GM12865 (cell line): ENCODE measurements at regions not wholly inside any gene's neighbourhood (a gene's known extent, or its start where the extent isn't known, plus 50 kb on each side); places are given as distances from the start of the nearest gene placed in this dataset.

ENCODE experiments used
- DNase-seq: peaks from one replicate; pipeline ENCODE4 v3.0.0; 2010; ENCODE audit warnings: low read depth
- H3K4me3 ChIP-seq: 2 replicates; pipeline ENCODE4 v1.5.1; 2011; ENCODE audit warnings: mild to moderate bottlenecking, low read depth, low read length, control low read depth
- CTCF ChIP-seq: IDR thresholded peaks from 2 replicates; pipeline ENCODE4 v1.5.1; 2011; ENCODE audit warnings: low read length, control low read depth, low read depth, inconsistent platforms; ENCODE audit not compliant: insufficient read depth; ENCODE audit errors: missing control alignments

DNA sequence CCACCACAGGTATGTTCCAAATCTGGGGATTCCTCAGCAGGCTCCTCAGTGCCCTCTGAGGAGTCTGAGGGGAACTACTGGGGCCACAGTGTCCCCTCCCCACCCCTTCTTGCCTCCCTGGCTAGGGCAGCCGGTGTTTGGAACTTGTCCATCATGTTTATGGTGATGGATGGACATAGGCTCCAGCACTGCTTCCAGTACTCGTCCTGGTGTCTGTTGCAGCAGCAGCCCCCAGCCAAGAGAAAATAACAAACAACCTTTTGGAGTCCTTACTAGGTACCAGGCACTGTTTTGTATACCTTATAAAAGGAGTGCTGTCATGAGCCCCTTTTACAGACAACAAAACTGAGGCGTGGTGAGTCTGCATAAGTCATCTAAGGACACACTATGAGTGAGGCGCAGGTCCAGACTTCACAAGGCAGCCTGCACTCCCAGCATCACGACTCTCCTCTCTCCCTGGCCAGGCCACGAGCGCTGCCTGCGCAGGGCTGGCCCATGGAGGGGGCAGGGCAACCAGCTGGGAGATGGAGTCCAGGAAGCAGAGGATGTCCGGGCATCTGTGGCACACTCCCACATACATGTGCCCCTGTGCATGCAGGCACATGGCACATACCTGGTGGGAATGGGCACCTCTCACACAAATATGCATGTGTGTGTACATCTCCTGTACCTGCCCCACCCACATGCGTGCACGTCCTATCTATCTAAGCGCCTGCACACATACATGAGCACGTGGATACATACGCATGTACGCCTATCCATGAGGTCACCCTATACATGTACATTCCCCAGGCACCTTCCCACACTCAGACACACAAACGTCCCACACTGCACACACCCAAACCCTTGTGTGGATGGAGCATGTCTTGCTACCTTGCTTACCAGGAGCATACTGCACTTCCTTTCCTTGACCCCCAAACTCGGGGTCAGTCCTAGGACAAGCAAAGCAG, 152.7 kb downstream of the VEGFA start:
- no peak for TF ChIP-seq CTCF
- DNase-seq: no peak
- H3K4me3 ChIP-seq: no peak overlapping the region

DNA sequence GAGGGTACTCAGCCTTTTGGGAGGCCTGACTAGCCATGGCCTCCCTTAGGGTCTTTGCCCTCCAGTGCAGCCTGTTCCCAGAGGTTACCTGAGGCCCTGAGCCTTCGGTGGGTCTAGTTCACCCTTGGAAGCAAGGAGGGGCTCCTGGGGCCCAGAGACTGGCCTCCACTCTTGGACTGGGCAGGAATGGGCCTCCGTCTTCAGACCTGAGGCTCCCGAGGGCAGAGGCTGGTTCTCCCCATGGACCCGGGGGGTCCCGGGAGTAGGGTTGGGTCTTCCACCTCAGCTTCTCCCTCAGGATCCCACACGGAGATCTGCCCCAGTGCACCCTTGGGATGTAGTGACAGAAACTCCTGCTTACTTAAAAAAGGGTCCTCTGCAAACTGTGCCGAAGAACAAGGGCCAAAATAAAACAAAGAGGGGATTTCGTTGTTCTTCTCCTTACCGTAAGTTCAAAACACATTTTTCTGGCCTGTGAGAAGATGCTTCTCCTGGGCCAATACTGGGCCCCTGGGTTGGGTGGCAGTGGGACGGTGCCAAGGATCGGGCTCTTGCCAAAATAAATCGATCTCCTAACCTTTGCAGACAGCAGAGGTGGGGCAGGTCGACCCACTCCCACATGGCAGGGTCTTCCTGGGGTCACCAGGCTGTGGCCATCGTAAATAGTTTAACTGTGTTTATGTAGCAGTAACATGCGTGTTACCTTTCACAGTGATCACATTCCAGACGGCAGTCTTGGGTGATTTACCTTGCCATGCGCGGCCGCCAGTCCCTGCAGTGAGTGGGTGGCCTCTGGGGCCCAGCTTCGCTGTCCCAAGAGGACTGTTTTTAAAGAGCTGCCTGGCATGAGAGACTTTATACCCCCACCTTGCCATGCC, 151.8 kb downstream of the VEGFA start:
- TF ChIP-seq CTCF: no peak
- no peak for DNase-seq
- H3K4me3 ChIP-seq: no peak overlapping the region

DNA sequence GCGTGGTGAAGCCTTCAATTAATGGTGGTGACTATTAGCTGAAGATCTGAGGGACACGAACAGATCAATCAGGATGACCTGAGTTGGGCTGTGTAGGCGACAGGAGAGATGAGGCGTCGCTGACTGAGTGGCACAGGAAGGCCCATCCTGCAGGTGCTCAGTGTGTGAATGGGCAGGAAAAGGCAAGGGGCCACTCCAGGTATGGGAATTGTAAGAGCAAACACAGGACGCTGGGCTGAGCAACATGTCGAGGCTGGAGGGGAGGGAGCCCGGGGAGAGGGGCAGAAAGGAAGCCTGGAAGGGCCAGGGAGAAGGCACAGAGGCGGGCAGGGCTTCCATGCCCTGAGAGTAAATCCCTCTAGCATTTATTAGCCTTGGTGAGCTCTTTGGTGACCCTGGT, 151.0 kb downstream of the VEGFA start:
- no peak overlapping the region for H3K4me3 ChIP-seq
- TF ChIP-seq CTCF: no peak
- DNase-seq: no peak

- TF ChIP-seq CTCF: no peak
- no peak for DNase-seq
- H3K4me3 ChIP-seq: no peak overlapping the region
Observed at GRCh38 chr6:43919774-43920173, 149.8 kb downstream of the VEGFA start.

DNA sequence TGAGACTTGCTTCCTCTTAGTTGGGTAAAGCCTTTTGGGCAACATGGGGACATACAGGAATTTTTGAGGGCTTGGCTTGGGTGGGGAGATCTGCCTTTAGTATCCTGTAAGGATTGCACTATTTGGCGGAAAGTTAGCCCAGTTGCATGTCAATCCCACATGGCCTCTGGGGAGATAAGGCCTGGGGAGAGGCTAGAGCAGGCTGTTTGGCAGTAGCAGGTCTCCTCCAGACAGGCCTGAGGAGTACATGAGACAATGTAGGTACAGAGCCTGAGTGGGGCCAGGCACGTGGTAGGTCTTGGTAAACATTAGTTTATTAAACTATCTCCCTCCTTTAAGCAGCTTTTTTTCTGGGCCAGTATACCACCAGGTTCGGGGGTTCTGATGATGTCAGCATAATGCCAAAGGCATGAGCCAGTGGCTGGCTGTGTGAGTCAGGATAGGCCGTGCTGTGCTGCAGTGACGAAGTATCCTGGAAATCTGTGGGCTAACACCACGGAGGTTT, 147.9 kb downstream of the VEGFA start:
- TF ChIP-seq CTCF: no peak
- no peak overlapping the region for H3K4me3 ChIP-seq
- no peak for DNase-seq

DNA sequence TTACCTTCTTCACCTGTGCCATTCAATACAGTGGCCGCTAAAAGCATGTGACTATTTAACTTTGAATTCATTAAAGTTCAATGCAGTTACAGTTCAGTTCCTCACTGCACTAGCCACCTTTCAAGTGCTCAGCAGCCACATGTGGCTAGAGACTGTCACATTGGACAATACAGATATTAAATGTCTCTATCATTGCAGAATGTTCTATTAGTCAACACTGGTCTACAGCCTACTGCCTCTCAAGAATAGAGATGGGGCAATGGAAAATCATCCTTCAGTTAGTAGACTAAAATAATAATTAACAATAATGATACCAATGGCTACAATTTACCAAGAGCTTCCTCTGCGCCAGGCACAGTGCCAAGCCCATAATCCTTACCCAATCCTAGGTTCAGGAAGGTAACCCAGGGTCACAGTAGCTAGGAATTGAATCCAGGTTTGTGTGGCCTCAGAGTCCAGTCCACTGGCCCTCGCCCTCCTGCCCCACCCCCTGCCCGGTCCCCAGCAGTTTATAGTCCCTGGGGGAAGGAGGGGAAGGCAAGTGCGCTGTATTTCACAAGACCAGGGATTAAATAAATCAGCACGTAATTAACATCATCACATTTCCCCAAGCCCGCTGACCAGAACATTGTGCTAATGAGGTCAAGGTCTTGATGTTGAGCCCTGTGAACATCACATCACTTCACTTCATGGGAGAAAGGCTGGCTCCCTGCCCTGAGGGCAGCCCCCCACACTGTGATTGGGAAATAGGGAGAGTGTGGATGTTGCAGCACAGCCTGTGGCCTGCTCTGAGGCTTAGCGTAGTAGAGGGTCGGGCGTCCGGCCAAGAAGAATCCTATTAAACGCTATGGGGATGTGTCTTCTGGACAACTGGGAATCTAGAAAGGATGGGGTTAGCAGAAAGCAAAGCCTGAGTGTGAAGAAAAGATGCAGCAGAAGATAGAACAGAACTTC, 147.2 kb downstream of the VEGFA start:
- DNase-seq: no peak
- no peak for TF ChIP-seq CTCF

More for the DNA sequence above, 147.2 kb downstream of the VEGFA start:
- no peak overlapping the region for H3K4me3 ChIP-seq
